Fibroblast of lung (primary cell): ENCODE measurements at regions not wholly inside any gene's neighbourhood (a gene's known extent, or its start where the extent isn't known, plus 50 kb on each side); places are given as distances from the start of the nearest gene placed in this dataset.

ENCODE experiments used
- DNase-seq, 2 donors: peaks; one replicate each; pipeline versions ENCODE4 v3.0.0 to v3.0.0-alpha.2; 2010; ENCODE audit warnings: low read depth in 2 of 2
- H2AFZ ChIP-seq: 2 replicates; pipeline ENCODE4 v1.5.1; 2012; ENCODE audit warnings: low read length, control low read depth, inconsistent platforms
- H3K27ac ChIP-seq: 2 replicates; pipeline ENCODE4 v1.5.1; 2011; ENCODE audit warnings: low read length, control low read depth; ENCODE audit not compliant: insufficient read depth
- H3K27me3 ChIP-seq: 2 replicates; pipeline ENCODE4 v1.5.1; 2011; ENCODE audit warnings: mild to moderate bottlenecking, low read length; ENCODE audit not compliant: control insufficient read depth, insufficient read depth
- H3K36me3 ChIP-seq: 2 replicates; pipeline ENCODE4 v1.5.1; 2011; ENCODE audit warnings: low read length; ENCODE audit not compliant: control insufficient read depth, insufficient read depth
- H3K4me1 ChIP-seq: 2 replicates; pipeline ENCODE4 v1.5.1; 2011; ENCODE audit warnings: low read length; ENCODE audit not compliant: control insufficient read depth, insufficient read depth; ENCODE audit errors: extremely low read depth
- H3K4me2 ChIP-seq: 2 replicates; pipeline ENCODE4 v1.5.1; 2011; ENCODE audit warnings: low read length, control low read depth; ENCODE audit not compliant: insufficient read depth; ENCODE audit errors: extremely low read depth
- H3K4me3 ChIP-seq, 4 experiments: fragments of 200-600 bp in 1 of 4; sonication (generic) in 1 of 4; replicated peaks in 1 of 4; 2 replicates each; pipeline ENCODE4 v1.5.1; 2011 to 2016; ENCODE audit warnings: low read length in 4 of 4, low read depth in 3 of 4, mild to moderate bottlenecking in 3 of 4, control low read depth in 2 of 4, inconsistent platforms in 1 of 4, mixed read lengths in 1 of 4; ENCODE audit not compliant: insufficient read depth in 1 of 4; ENCODE audit errors: control extremely low read depth in 1 of 4
- H3K79me2 ChIP-seq: 2 replicates; pipeline ENCODE4 v1.5.1; 2012; ENCODE audit warnings: mild to moderate bottlenecking, low read length, inconsistent platforms; ENCODE audit not compliant: control insufficient read depth, insufficient read depth
- H3K9ac ChIP-seq: 2 replicates; pipeline ENCODE4 v1.5.1; 2011; ENCODE audit warnings: mild to moderate bottlenecking, low read length, control low read depth; ENCODE audit not compliant: insufficient read depth
- H3K9me3 ChIP-seq: 2 replicates; pipeline ENCODE4 v1.5.1; 2012; ENCODE audit warnings: low read depth, low read length; ENCODE audit not compliant: control insufficient read depth, insufficient read depth
- H4K20me1 ChIP-seq: 2 replicates; pipeline ENCODE4 v1.5.1; 2011; ENCODE audit warnings: low read length; ENCODE audit not compliant: control insufficient read depth, insufficient read depth; ENCODE audit errors: extremely low read depth
- CTCF ChIP-seq, 2 donors: IDR thresholded peaks in 1 of 2; conservative IDR thresholded peaks in 1 of 2; 1 replicate in 1 of 2; 2 replicates in 1 of 2; pipeline ENCODE4 v1.5.1; 2011 to 2012; ENCODE audit warnings: low read length in 2 of 2, control low read depth in 1 of 2, inconsistent platforms in 1 of 2, low read depth in 1 of 2, mild to moderate bottlenecking in 1 of 2
- EZH2 ChIP-seq: IDR thresholded peaks from 2 replicates; pipeline ENCODE4 v1.5.1; 2012; ENCODE audit warnings: low read length, control low read depth, mild to moderate bottlenecking; ENCODE audit errors: missing control alignments

GRCh38 chr3:109210501-109210900 lies 74.0 kb downstream of the C3orf85 start:
- H3K9ac ChIP-seq = no peak overlapping the region
- TF ChIP-seq EZH2 = no peak
- no peak for TF ChIP-seq CTCF (conservative IDR thresholded peaks at IDR 0.05 in 1 of 2, IDR thresholded peaks at IDR 0.05 in 1 of 2; ENCODE audit: low read depth in 1 of 2, low read length in 2 of 2)
- no peaks in the 10 kb centered on the region for H3K27me3 ChIP-seq
- H3K27ac ChIP-seq = no peak overlapping the region
- no peak overlapping the region for H3K4me2 ChIP-seq
- no peaks in the 10 kb centered on the region for H3K9me3 ChIP-seq
- no peak overlapping the region for H2AFZ ChIP-seq
- no peaks in the 10 kb centered on the region for H4K20me1 ChIP-seq
- no peak overlapping the region for H3K4me3 ChIP-seq
- DNase-seq = no peak
- no peaks in the 10 kb centered on the region for H3K4me1 ChIP-seq
- H3K79me2 ChIP-seq = no peaks in the 10 kb centered on the region
- H3K36me3 ChIP-seq = no peaks in the 10 kb centered on the region

GRCh38 chr3:109211941-109212340 lies 75.4 kb downstream of the C3orf85 start:
- Histone ChIP-seq H3K36me3 (no peaks in the 10 kb centered on the region), H3K4me2 (no peak overlapping the region), H3K9ac (no peak overlapping the region), H3K9me3 (no peaks in the 10 kb centered on the region), H4K20me1 (no peaks in the 10 kb centered on the region), H3K4me1 (no peaks in the 10 kb centered on the region), H2AFZ (no peak overlapping the region), H3K27me3 (no peaks in the 10 kb centered on the region), H3K79me2 (no peaks in the 10 kb centered on the region), H3K27ac (no peak overlapping the region), H3K4me3 (no peak overlapping the region)
- TF ChIP-seq CTCF (conservative IDR thresholded peaks at IDR 0.05 in 1 of 2, IDR thresholded peaks at IDR 0.05 in 1 of 2; ENCODE audit: low read depth in 1 of 2, low read length in 2 of 2) (no peak), EZH2 (no peak)
- DNase-seq = no peak

- Histone ChIP-seq H3K79me2 (no peaks in the 10 kb centered on the region), H3K4me1 (no peaks in the 10 kb centered on the region), H3K9ac (no peak overlapping the region), H3K4me3 (no peak overlapping the region), H3K36me3 (no peaks in the 10 kb centered on the region), H4K20me1 (no peaks in the 10 kb centered on the region), H3K27me3 (no peaks in the 10 kb centered on the region), H2AFZ (no peak overlapping the region), H3K4me2 (no peak overlapping the region), H3K27ac (no peak overlapping the region), H3K9me3 (no peaks in the 10 kb centered on the region)
- TF ChIP-seq CTCF (conservative IDR thresholded peaks at IDR 0.05 in 1 of 2, IDR thresholded peaks at IDR 0.05 in 1 of 2; ENCODE audit: low read depth in 1 of 2, low read length in 2 of 2) (no peak), EZH2 (no peak)
- DNase-seq = no peak
Observed at GRCh38 chr3:109213321-109213720, 76.8 kb downstream of the C3orf85 start.
